GM12873 (cell line): ENCODE measurements at regions not wholly inside any gene's neighbourhood (a gene's known extent, or its start where the extent isn't known, plus 50 kb on each side); places are given as distances from the start of the nearest gene placed in this dataset.

Experiments used
- CTCF ChIP-seq: IDR thresholded peaks from 2 replicates; pipeline ENCODE4 v1.5.1; 2012; ENCODE audit warnings: low read depth, mild to moderate bottlenecking, moderate library complexity, low read length, control low read depth; ENCODE audit not compliant: insufficient read depth; ENCODE audit errors: missing control alignments

DNA sequence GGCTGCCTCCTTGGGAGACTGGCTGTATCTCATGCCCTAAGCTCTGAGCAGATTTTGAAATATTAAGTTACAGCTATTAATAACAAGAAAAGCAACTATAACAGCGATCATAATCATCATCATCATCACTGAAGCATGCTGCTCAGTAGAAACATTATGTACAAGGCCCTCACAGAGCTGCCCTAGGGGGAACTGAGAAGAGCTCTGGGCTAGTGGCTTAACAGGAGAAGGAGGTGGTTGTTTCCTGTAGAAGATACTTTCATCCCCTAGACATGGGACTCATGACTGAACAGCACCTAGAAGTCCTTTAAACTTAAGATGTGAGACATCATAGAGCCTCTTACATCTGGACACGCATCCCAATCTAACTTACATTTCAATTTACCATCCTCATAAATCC, 332.8 kb upstream of the PLET1 start:
- TF ChIP-seq CTCF, result no peak

GRCh38 chr11:112596324-112596723, 335.7 kb upstream of the PLET1 start:
- no peak for TF ChIP-seq CTCF

DNA sequence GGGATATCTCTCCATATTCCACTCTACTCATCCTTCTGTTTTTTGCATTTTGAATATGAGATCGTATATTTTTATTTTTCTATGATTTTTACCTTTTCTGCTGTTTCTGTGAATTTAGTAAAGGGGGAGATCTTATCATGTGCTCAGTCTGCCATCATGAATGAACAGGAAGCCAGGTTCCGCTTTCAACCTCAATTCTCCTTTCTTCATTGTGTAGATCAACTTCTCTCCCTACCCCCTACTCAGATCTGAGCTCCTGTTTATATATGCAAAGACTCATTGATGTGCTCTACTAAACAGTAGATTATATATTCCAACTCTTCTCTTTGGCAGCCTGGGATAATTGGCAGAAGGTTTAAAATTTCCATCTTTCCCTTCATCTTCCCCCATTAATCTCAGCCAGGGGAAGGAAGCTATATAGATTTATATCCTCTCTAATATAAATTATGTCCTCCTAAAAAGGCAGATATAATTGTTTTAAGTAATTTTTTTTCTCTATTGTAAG, 336.7 kb upstream of the PLET1 start:
- no peak for TF ChIP-seq CTCF

GRCh38 chr11:112599265-112599664, 338.6 kb upstream of the PLET1 start:
- TF ChIP-seq CTCF, result no peak

GRCh38 chr11:112599856-112600533, 339.3 kb upstream of the PLET1 start:
- no peak for TF ChIP-seq CTCF

GRCh38 chr11:112605093-112605666, 344.5 kb upstream of the PLET1 start:
- TF ChIP-seq CTCF, result no peak

- no peak for TF ChIP-seq CTCF
Measured at GRCh38 chr11:112606656-112607055, 346.0 kb upstream of the PLET1 start.
